Peyer's patch (tissue), 4 donors: ENCODE measurements at regions not wholly inside any gene's neighbourhood (a gene's known extent, or its start where the extent isn't known, plus 50 kb on each side); places are given as distances from the start of the nearest gene placed in this dataset.

ENCODE experiments used
- CTCF ChIP-seq, 6 experiments: fragments of 450-650 bp in 4 of 6; fragments of 200-600 bp in 2 of 6; sonication (generic) in 1 of 6; IDR thresholded peaks; one replicate each; pipeline ENCODE4 v1.5.1; 2017 to 2019; ENCODE audit warnings: antibody characterized with exemption in 6 of 6, mild to moderate bottlenecking in 3 of 6, moderate library complexity in 1 of 6
- POLR2A ChIP-seq, 2 donors: fragments of 450-650 bp; IDR thresholded peaks; one replicate each; pipeline ENCODE4 v1.5.1; 2017; ENCODE audit warnings: antibody characterized with exemption in 2 of 2, mild to moderate bottlenecking in 2 of 2, moderate library complexity in 2 of 2

GRCh38 chr19:27774827-27775226 is 1438.1 kb downstream of the UQCRFS1 start:
- TF ChIP-seq POLR2A (IDR thresholded peaks at IDR 0.05) (no peak), CTCF (IDR thresholded peaks at IDR 0.05) (peak in 1 of 6 experiments; percentile 6)
